IPS DF 6.9 (cell line): ENCODE measurements at regions not wholly inside any gene's neighbourhood (a gene's known extent, or its start where the extent isn't known, plus 50 kb on each side); places are given as distances from the start of the nearest gene placed in this dataset.

ENCODE experiments used
- DNase-seq: peaks from one replicate; pipeline ENCODE4 v3.0.0-alpha.2; 2013; ENCODE audit warnings: low read depth, low spot score
- H3K27ac ChIP-seq: one replicate; pipeline ENCODE4 v1.5.1; 2013; ENCODE audit warnings: low read length, control low read depth
- H3K27me3 ChIP-seq: 2 replicates; pipeline ENCODE4 v1.6.1; 2013; ENCODE audit warnings: mild to moderate bottlenecking, low read length; ENCODE audit not compliant: control insufficient read depth, insufficient read depth
- H3K36me3 ChIP-seq: 2 replicates; pipeline ENCODE4 v1.6.1; 2013; ENCODE audit warnings: low read length; ENCODE audit not compliant: control insufficient read depth, insufficient read depth
- H3K4me1 ChIP-seq: 2 replicates; pipeline ENCODE4 v1.6.1; 2013; ENCODE audit warnings: low read length; ENCODE audit not compliant: control insufficient read depth, insufficient read depth
- H3K4me3 ChIP-seq: 2 replicates; pipeline ENCODE4 v1.5.1; 2013; ENCODE audit warnings: mild to moderate bottlenecking, low read length
- H3K9me3 ChIP-seq: 2 replicates; pipeline ENCODE4 v1.6.1; 2013; ENCODE audit warnings: low read length, inconsistent platforms; ENCODE audit not compliant: control insufficient read depth, insufficient read depth
- WGBS: extraction: QIAGEN DNeasy Blood & Tissue Kit; methylation state at CpG from one replicate; pipeline ENCODE4 v1.1.7; 2013; ENCODE audit warnings: mixed read lengths, missing lambda C conversion rate; ENCODE audit not compliant: insufficient read length, insufficient coverage; 5-methylcytosine and 5-hydroxymethylcytosine counted together

- no peak for DNase-seq
- H3K4me1 ChIP-seq: no peaks in the 10 kb centered on the region
- no peaks in the 10 kb centered on the region for H3K27me3 ChIP-seq
- no peak overlapping the region for H3K4me3 ChIP-seq
- H3K9me3 ChIP-seq: no peaks in the 10 kb centered on the region
- no peak overlapping the region for H3K27ac ChIP-seq
- no peaks in the 10 kb centered on the region for H3K36me3 ChIP-seq
Observed at GRCh38 chr4:125262502-125262901, 52.3 kb upstream of the FAT4 start.

GRCh38 chr4:125262079-125262478, 52.7 kb upstream of the FAT4 start:
- no peak overlapping the region for H3K4me3 ChIP-seq
- H3K36me3 ChIP-seq: no peaks in the 10 kb centered on the region
- no peaks in the 10 kb centered on the region for H3K27me3 ChIP-seq
- no peaks in the 10 kb centered on the region for H3K9me3 ChIP-seq
- no peaks in the 10 kb centered on the region for H3K4me1 ChIP-seq
- no peak overlapping the region for H3K27ac ChIP-seq
- no peak for DNase-seq
- no CpG with 5 or more reads among the region's 2 CpGs for WGBS

- Histone ChIP-seq H3K27ac (no peak overlapping the region), H3K4me3 (no peak overlapping the region), H3K4me1 (no peaks in the 10 kb centered on the region), H3K9me3 (no peaks in the 10 kb centered on the region), H3K27me3 (no peaks in the 10 kb centered on the region), H3K36me3 (no peaks in the 10 kb centered on the region)
- WGBS: no CpG with 5 or more reads among the region's 1 CpG
- no peak for DNase-seq
Observed at GRCh38 chr4:125254106-125254505, 60.6 kb upstream of the FAT4 start.

GRCh38 chr4:125244848-125245450, 69.8 kb upstream of the FAT4 start:
- DNase-seq: no peak
- no CpG with 5 or more reads among the region's 2 CpGs for WGBS
- H3K9me3 ChIP-seq: no peaks in the 10 kb centered on the region
- no peaks in the 10 kb centered on the region for H3K27me3 ChIP-seq
- H3K36me3 ChIP-seq: no peaks in the 10 kb centered on the region
- H3K4me1 ChIP-seq: no peaks in the 10 kb centered on the region
- no peak overlapping the region for H3K4me3 ChIP-seq
- no peak overlapping the region for H3K27ac ChIP-seq

- no peaks in the 10 kb centered on the region for H3K4me1 ChIP-seq
- DNase-seq: no peak
- no peaks in the 10 kb centered on the region for H3K36me3 ChIP-seq
- WGBS: no CpG with 5 or more reads among the region's 3 CpGs
- H3K9me3 ChIP-seq: no peaks in the 10 kb centered on the region
- H3K27me3 ChIP-seq: no peaks in the 10 kb centered on the region
- no peak overlapping the region for H3K4me3 ChIP-seq
- no peak overlapping the region for H3K27ac ChIP-seq
Observed at GRCh38 chr4:125243789-125244397, 70.9 kb upstream of the FAT4 start.

GRCh38 chr4:125235971-125236370, 78.8 kb upstream of the FAT4 start:
- Histone ChIP-seq H3K36me3 (no peaks in the 10 kb centered on the region), H3K27ac (no peak overlapping the region), H3K4me3 (no peak overlapping the region), H3K27me3 (no peaks in the 10 kb centered on the region), H3K9me3 (no peaks in the 10 kb centered on the region), H3K4me1 (no peaks in the 10 kb centered on the region)
- DNase-seq: no peak
- no CpG with 5 or more reads among the region's 4 CpGs for WGBS

GRCh38 chr4:125231661-125232060, 83.1 kb upstream of the FAT4 start:
- no peaks in the 10 kb centered on the region for H3K27me3 ChIP-seq

GRCh38 chr4:125229596-125230058, 85.1 kb upstream of the FAT4 start:
- no CpG with 5 or more reads among the region's 35 CpGs for WGBS
- H3K9me3 ChIP-seq: no peaks in the 10 kb centered on the region
- H3K27ac ChIP-seq: no peak overlapping the region
- no peak for DNase-seq
- H3K27me3 ChIP-seq: no peaks in the 10 kb centered on the region
- H3K36me3 ChIP-seq: no peaks in the 10 kb centered on the region
- no peaks in the 10 kb centered on the region for H3K4me1 ChIP-seq
- no peak overlapping the region for H3K4me3 ChIP-seq

More at GRCh38 chr4:125231661-125232060, 83.1 kb upstream of the FAT4 start:
- Histone ChIP-seq H3K4me1 (no peaks in the 10 kb centered on the region), H3K4me3 (no peak overlapping the region), H3K9me3 (no peaks in the 10 kb centered on the region), H3K27ac (no peak overlapping the region), H3K36me3 (no peaks in the 10 kb centered on the region)
- no peak for DNase-seq
- WGBS: no CpG with 5 or more reads among the region's 1 CpG

- no peaks in the 10 kb centered on the region for H3K27me3 ChIP-seq
- WGBS: no CpG with 5 or more reads among the region's 2 CpGs
- no peak overlapping the region for H3K27ac ChIP-seq
- no peaks in the 10 kb centered on the region for H3K4me1 ChIP-seq
- H3K9me3 ChIP-seq: no peaks in the 10 kb centered on the region
- no peak for DNase-seq
- H3K4me3 ChIP-seq: no peak overlapping the region
- no peaks in the 10 kb centered on the region for H3K36me3 ChIP-seq
Observed at GRCh38 chr4:125225806-125226205, 88.9 kb upstream of the FAT4 start.

- Histone ChIP-seq H3K27me3 (no peaks in the 10 kb centered on the region), H3K9me3 (no peaks in the 10 kb centered on the region), H3K27ac (no peak overlapping the region), H3K36me3 (no peaks in the 10 kb centered on the region), H3K4me3 (no peak overlapping the region), H3K4me1 (no peaks in the 10 kb centered on the region)
- WGBS: no CpG with 5 or more reads among the region's 1 CpG
- DNase-seq: no peak
Observed at GRCh38 chr4:125200556-125200955, 114.2 kb upstream of the FAT4 start.

- no peaks in the 10 kb centered on the region for H3K36me3 ChIP-seq
- no peaks in the 10 kb centered on the region for H3K4me1 ChIP-seq
- no peak overlapping the region for H3K4me3 ChIP-seq
- 100% methylated on average over 1 of the region's 2 CpGs for WGBS
- no peaks in the 10 kb centered on the region for H3K9me3 ChIP-seq
- no peak for DNase-seq
- H3K27ac ChIP-seq: no peak overlapping the region
- H3K27me3 ChIP-seq: no peaks in the 10 kb centered on the region
Observed at GRCh38 chr4:125198916-125199315, 115.8 kb upstream of the FAT4 start.
